H9 (cell line): ENCODE measurements at regions not wholly inside any gene's neighbourhood (a gene's known extent, or its start where the extent isn't known, plus 50 kb on each side); places are given as distances from the start of the nearest gene placed in this dataset.

Source experiments
- DNase-seq: peaks from one replicate; pipeline ENCODE4 v3.0.0-alpha.2; 2017
- H2AFZ ChIP-seq: one replicate; pipeline ENCODE4 v1.6.1; 2013; ENCODE audit warnings: mild to moderate bottlenecking, low read length, control low read depth, moderate library complexity
- H2AK5ac ChIP-seq: 2 replicates; pipeline ENCODE4 v1.6.1; 2013; ENCODE audit warnings: low read length, control low read depth, mixed read lengths; ENCODE audit not compliant: insufficient read length
- H2BK120ac ChIP-seq: one replicate; pipeline ENCODE4 v1.6.1; 2013; ENCODE audit warnings: low read depth, mild to moderate bottlenecking, low read length, control low read depth, inconsistent platforms; ENCODE audit not compliant: poor library complexity, severe bottlenecking
- H2BK12ac ChIP-seq: 2 replicates; pipeline ENCODE4 v1.6.1; 2013; ENCODE audit warnings: low read length, control low read depth, mixed read lengths, low read depth; ENCODE audit not compliant: insufficient read length
- H2BK15ac ChIP-seq: 2 replicates; pipeline ENCODE4 v1.6.1; 2013; ENCODE audit warnings: low read depth, low read length, control low read depth
- H2BK20ac ChIP-seq: one replicate; pipeline ENCODE4 v1.6.1; 2013; ENCODE audit warnings: low read depth, mild to moderate bottlenecking, low read length, control low read depth, inconsistent platforms; ENCODE audit not compliant: poor library complexity, severe bottlenecking
- H2BK5ac ChIP-seq: 2 replicates; pipeline ENCODE4 v1.6.1; 2013; ENCODE audit warnings: low read length, control low read depth, mixed read lengths; ENCODE audit not compliant: insufficient read length
- H3K14ac ChIP-seq: 2 replicates; pipeline ENCODE4 v1.6.1; 2013; ENCODE audit warnings: low read length, control low read depth; ENCODE audit not compliant: insufficient read depth
- H3K18ac ChIP-seq: 2 replicates; pipeline ENCODE4 v1.6.1; 2013; ENCODE audit warnings: low read depth, mild to moderate bottlenecking, mixed read lengths, low read length, control low read depth; ENCODE audit not compliant: insufficient read length
- H3K23ac ChIP-seq: 2 replicates; pipeline ENCODE4 v1.6.1; 2013; ENCODE audit warnings: low read length, control low read depth, mixed read lengths, low read depth; ENCODE audit not compliant: insufficient read length
- H3K23me2 ChIP-seq: 2 replicates; pipeline ENCODE4 v1.6.1; 2013; ENCODE audit warnings: low read depth, mild to moderate bottlenecking, mixed read lengths, low read length, control low read depth; ENCODE audit not compliant: insufficient read length, poor library complexity, severe bottlenecking
- H3K27ac ChIP-seq: 2 replicates; pipeline ENCODE4 v1.5.1; 2013; ENCODE audit warnings: low read length, control low read depth, mixed read lengths, low read depth; ENCODE audit not compliant: insufficient read length
- H3K27me3 ChIP-seq: 2 replicates; pipeline ENCODE4 v1.6.1; 2013; ENCODE audit warnings: low read length, control low read depth, inconsistent platforms; ENCODE audit not compliant: insufficient read depth
- H3K4ac ChIP-seq: 2 replicates; pipeline ENCODE4 v1.6.1; 2013; ENCODE audit warnings: low read depth, mild to moderate bottlenecking, control low read depth, inconsistent platforms, low read length, moderate library complexity
- H3K4me1 ChIP-seq: 2 replicates; pipeline ENCODE4 v1.6.1; 2013; ENCODE audit warnings: low read length, control low read depth, inconsistent platforms; ENCODE audit not compliant: insufficient read depth
- H3K4me2 ChIP-seq: 2 replicates; pipeline ENCODE4 v1.6.1; 2013; ENCODE audit warnings: low read length, control low read depth, mixed read lengths; ENCODE audit not compliant: insufficient read length, insufficient read depth
- H3K56ac ChIP-seq: 2 replicates; pipeline ENCODE4 v1.6.1; 2013; ENCODE audit warnings: low read depth, mild to moderate bottlenecking, mixed read lengths, low read length, control low read depth; ENCODE audit not compliant: insufficient read length
- H3K79me1 ChIP-seq: 2 replicates; pipeline ENCODE4 v1.6.1; 2013; ENCODE audit warnings: low read depth, mild to moderate bottlenecking, moderate library complexity, low read length, control low read depth, inconsistent platforms; ENCODE audit not compliant: insufficient read depth, poor library complexity, severe bottlenecking
- H3K79me2 ChIP-seq: 2 replicates; pipeline ENCODE4 v1.6.1; 2013; ENCODE audit warnings: low read length, control low read depth, inconsistent platforms; ENCODE audit not compliant: insufficient read depth
- H3K9ac ChIP-seq: 2 replicates; pipeline ENCODE4 v1.6.1; 2013; ENCODE audit warnings: low read length, control low read depth, mixed read lengths; ENCODE audit not compliant: insufficient read length; ENCODE audit errors: extremely low read depth
- H3K9me3 ChIP-seq: one replicate; pipeline ENCODE4 v1.6.1; 2013; ENCODE audit warnings: low read depth, low read length, inconsistent platforms; ENCODE audit not compliant: control insufficient read depth
- H3T11ph ChIP-seq: one replicate; pipeline ENCODE4 v1.6.1; 2013; ENCODE audit warnings: mild to moderate bottlenecking, low read length, control low read depth, inconsistent platforms
- H4K20me1 ChIP-seq: one replicate; pipeline ENCODE4 v1.6.1; 2013; ENCODE audit not compliant: control insufficient read depth, insufficient read length, insufficient read depth
- H4K5ac ChIP-seq: 2 replicates; pipeline ENCODE4 v1.6.1; 2013; ENCODE audit warnings: low read depth, mild to moderate bottlenecking, mixed read lengths, low read length, control low read depth; ENCODE audit not compliant: insufficient read length
- H4K8ac ChIP-seq: replicated peaks from 2 replicates; pipeline ENCODE4 v1.6.1; 2013; ENCODE audit warnings: low read length, control low read depth, mixed read lengths, low read depth; ENCODE audit not compliant: insufficient read length
- H4K91ac ChIP-seq: 2 replicates; pipeline ENCODE4 v1.6.1; 2013; ENCODE audit warnings: low read depth, mild to moderate bottlenecking, moderate library complexity, mixed read lengths, low read length, control low read depth; ENCODE audit not compliant: insufficient read length
- H3K27ac Mint-ChIP-seq, 3 experiments: 2 replicates in 2 of 3; 3 replicates in 1 of 3; pipeline ENCODE4 v1.8.0; 2020 to 2021; ENCODE audit warnings: mixed read lengths in 3 of 3, mild to moderate bottlenecking in 1 of 3, moderate library complexity in 1 of 3
- H3K27me3 Mint-ChIP-seq: 2 replicates; pipeline ENCODE4 v1.8.0; 2021; ENCODE audit warnings: low read depth, mild to moderate bottlenecking, moderate library complexity, mixed read lengths
- H3K36me3 Mint-ChIP-seq, 3 experiments: 2 replicates in 2 of 3; 3 replicates in 1 of 3; pipeline ENCODE4 v1.8.0; 2020 to 2021; ENCODE audit warnings: low read depth in 3 of 3, mixed read lengths in 3 of 3; ENCODE audit not compliant: insufficient read depth in 1 of 3
- H3K4me1 Mint-ChIP-seq, 2 experiments: 2 replicates each; pipeline ENCODE4 v1.8.0; 2020; ENCODE audit warnings: mixed read lengths in 2 of 2
- H3K4me3 Mint-ChIP-seq, 2 experiments: 2 replicates in 1 of 2; 3 replicates in 1 of 2; pipeline ENCODE4 v1.8.0; 2020 to 2021; ENCODE audit warnings: mild to moderate bottlenecking in 2 of 2, mixed read lengths in 2 of 2, moderate library complexity in 1 of 2
- H3K9me3 Mint-ChIP-seq, 2 experiments: 2 replicates in 1 of 2; 3 replicates in 1 of 2; pipeline ENCODE4 v1.8.0; 2020; ENCODE audit warnings: mild to moderate bottlenecking in 2 of 2, mixed read lengths in 2 of 2, moderate library complexity in 1 of 2
- WGBS: extraction: QIAGEN DNeasy Blood & Tissue Kit; methylation state at CpG from one replicate; pipeline ENCODE4 v1.1.7; 2013; ENCODE audit warnings: missing lambda C conversion rate, low lambda C conversion rate, mixed read lengths; ENCODE audit not compliant: insufficient read length; ENCODE audit errors: extremely low coverage; 5-methylcytosine and 5-hydroxymethylcytosine counted together
- TF ChIP-seq, protein P1 (sequence below): fragments of 200-600 bp; sonication (generic); conservative IDR thresholded peaks from 3 replicates; pipeline ENCODE4 v1.8.0; 2021; ENCODE audit warnings: antibody characterized with exemption, mild to moderate bottlenecking

- Histone ChIP-seq H3K23ac (no peak overlapping the region), H2AFZ (no peak overlapping the region), H3K27ac (no peak overlapping the region), H3K4ac (no peak overlapping the region), H3K56ac (no peak overlapping the region), H3K4me2 (no peak overlapping the region), H4K91ac (no peak overlapping the region), H3T11ph (no peak overlapping the region), H3K18ac (no peak overlapping the region), H3K4me1 (no peaks in the 10 kb centered on the region), H3K9ac (no peak overlapping the region), H4K8ac (no peak overlapping the region), H3K27me3 (no peaks in the 10 kb centered on the region; the same call in 1 of the 2 replicates), H3K79me1 (no peaks in the 10 kb centered on the region), H2BK15ac (no peak overlapping the region), H3K14ac (no peak overlapping the region), H2BK120ac (no peak overlapping the region), H3K9me3 (no peaks in the 10 kb centered on the region), H2BK5ac (no peak overlapping the region), H2AK5ac (no peak overlapping the region), H4K5ac (no peak overlapping the region), H2BK20ac (no peak overlapping the region), H4K20me1 (peaks cover 3% of the 10 kb centered on the region), H3K23me2 (no peaks in the 10 kb centered on the region), H2BK12ac (no peak overlapping the region), H3K79me2 (no peaks in the 10 kb centered on the region)
- H3K4me3 Mint-ChIP-seq, result no peak overlapping the region; a peak in 1 of 5 replicates
- H3K27me3 Mint-ChIP-seq, result peaks cover 25% of the 10 kb centered on the region
- peaks cover 2 to 4% of the 10 kb centered on the region in 2 experiments; a peak in 3 of 4 replicates for H3K4me1 Mint-ChIP-seq
- no peaks in the 10 kb centered on the region; a peak in 2 of 7 replicates for H3K36me3 Mint-ChIP-seq
- peak; percentile 85 for DNase-seq
- TF ChIP-seq, protein P1, sequence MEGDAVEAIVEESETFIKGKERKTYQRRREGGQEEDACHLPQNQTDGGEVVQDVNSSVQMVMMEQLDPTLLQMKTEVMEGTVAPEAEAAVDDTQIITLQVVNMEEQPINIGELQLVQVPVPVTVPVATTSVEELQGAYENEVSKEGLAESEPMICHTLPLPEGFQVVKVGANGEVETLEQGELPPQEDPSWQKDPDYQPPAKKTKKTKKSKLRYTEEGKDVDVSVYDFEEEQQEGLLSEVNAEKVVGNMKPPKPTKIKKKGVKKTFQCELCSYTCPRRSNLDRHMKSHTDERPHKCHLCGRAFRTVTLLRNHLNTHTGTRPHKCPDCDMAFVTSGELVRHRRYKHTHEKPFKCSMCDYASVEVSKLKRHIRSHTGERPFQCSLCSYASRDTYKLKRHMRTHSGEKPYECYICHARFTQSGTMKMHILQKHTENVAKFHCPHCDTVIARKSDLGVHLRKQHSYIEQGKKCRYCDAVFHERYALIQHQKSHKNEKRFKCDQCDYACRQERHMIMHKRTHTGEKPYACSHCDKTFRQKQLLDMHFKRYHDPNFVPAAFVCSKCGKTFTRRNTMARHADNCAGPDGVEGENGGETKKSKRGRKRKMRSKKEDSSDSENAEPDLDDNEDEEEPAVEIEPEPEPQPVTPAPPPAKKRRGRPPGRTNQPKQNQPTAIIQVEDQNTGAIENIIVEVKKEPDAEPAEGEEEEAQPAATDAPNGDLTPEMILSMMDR, result peak; percentile 94
- no CpG with 5 or more reads among the region's 6 CpGs for WGBS
- H3K27ac Mint-ChIP-seq, result no peak overlapping the region
- peaks cover 3% of the 10 kb centered on the region in 2 experiments; a peak in 2 of 5 replicates for H3K9me3 Mint-ChIP-seq
Measured at GRCh38 chr16:9256196-9256595, 164.8 kb downstream of the HAPSTR1 start.
